GM06990 (cell line): ENCODE measurements at regions not wholly inside any gene's neighbourhood (a gene's known extent, or its start where the extent isn't known, plus 50 kb on each side); places are given as distances from the start of the nearest gene placed in this dataset.

Experiments used
- DNase-seq: peaks from one replicate; pipeline ENCODE4 v3.0.0-alpha.2; 2011; ENCODE audit not compliant: insufficient read length; ENCODE audit errors: extremely low read depth
- H3K27me3 ChIP-seq: replicated peaks from 2 replicates; pipeline ENCODE4 v1.6.0; 2011; ENCODE audit warnings: low read length; ENCODE audit not compliant: control insufficient read depth, insufficient read depth
- H3K36me3 ChIP-seq: 2 replicates; pipeline ENCODE4 v1.5.1; 2011; ENCODE audit warnings: low read length; ENCODE audit not compliant: control insufficient read depth, insufficient read depth
- H3K4me3 ChIP-seq: replicated peaks from 2 replicates; pipeline ENCODE4 v1.5.1; 2011; ENCODE audit warnings: low read depth, mild to moderate bottlenecking, control low read depth, low read length
- CTCF ChIP-seq: IDR thresholded peaks from 2 replicates; pipeline ENCODE4 v1.5.1; 2011; ENCODE audit warnings: low read length, control low read depth, mild to moderate bottlenecking, inconsistent platforms; ENCODE audit not compliant: insufficient read depth, poor library complexity, severe bottlenecking

DNA sequence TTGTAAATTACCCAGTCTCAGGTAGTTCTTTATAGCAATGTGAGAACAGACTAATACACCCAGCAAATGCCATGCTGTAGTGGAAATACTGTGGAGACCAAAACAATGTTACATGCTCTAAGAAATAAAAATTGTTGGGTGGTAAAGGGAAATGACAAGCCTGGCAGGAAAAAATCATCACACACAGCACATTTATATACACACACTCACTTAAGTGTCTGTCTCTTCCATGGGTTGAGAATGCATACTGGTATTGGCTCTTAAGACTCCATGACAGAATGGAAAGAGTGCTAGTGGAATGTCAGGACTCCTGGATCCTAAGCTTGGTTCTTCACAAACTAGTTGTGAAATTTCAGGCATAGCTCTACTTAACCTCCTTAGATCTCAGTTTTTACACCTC, 343.0 kb downstream of the CD83 start:
- Histone ChIP-seq H3K27me3 (no peaks in the 10 kb centered on the region; the same call in 1 of the 2 replicates), H3K4me3 (no peak overlapping the region), H3K36me3 (no peaks in the 10 kb centered on the region)
- TF ChIP-seq CTCF: no peak
- DNase-seq: no peak

GRCh38 chr6:14462135-14462534, 344.6 kb downstream of the CD83 start:
- TF ChIP-seq CTCF: no peak
- H3K4me3 ChIP-seq: no peak overlapping the region
- no peak for DNase-seq
- no peaks in the 10 kb centered on the region; the same call in 1 of the 2 replicates for H3K27me3 ChIP-seq
- no peaks in the 10 kb centered on the region for H3K36me3 ChIP-seq

DNA sequence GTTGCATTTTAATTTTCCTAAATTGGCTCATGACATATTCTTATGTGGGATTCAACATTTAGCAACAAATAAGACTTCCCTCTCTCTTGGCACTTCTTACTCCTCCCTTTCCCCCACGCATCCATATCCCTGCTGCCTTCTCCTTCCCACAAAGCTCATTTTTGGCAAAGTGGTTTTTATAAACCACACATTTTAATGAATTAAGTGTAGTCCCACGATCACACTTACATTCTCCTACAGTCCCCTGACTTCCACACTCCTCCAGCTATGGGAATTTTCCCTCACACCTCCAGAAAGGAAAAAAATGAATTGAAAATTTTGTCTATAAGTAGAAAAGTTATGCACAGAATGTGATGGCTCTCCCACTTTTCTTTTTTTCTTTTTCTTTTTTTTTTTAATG, 345.0 kb downstream of the CD83 start:
- TF ChIP-seq CTCF: no peak
- DNase-seq: no peak
- no peaks in the 10 kb centered on the region; the same call in 1 of the 2 replicates for H3K27me3 ChIP-seq
- H3K36me3 ChIP-seq: no peaks in the 10 kb centered on the region
- no peak overlapping the region for H3K4me3 ChIP-seq

GRCh38 chr6:14463110-14463509, 345.5 kb downstream of the CD83 start:
- Histone ChIP-seq H3K36me3 (no peaks in the 10 kb centered on the region), H3K4me3 (no peak overlapping the region)
- no peak for TF ChIP-seq CTCF

GRCh38 chr6:14464055-14464454, 346.5 kb downstream of the CD83 start:
- Histone ChIP-seq H3K27me3 (no peaks in the 10 kb centered on the region; the same call in 1 of the 2 replicates), H3K36me3 (no peaks in the 10 kb centered on the region), H3K4me3 (no peak overlapping the region)
- DNase-seq: no peak
- no peak for TF ChIP-seq CTCF

More at GRCh38 chr6:14463110-14463509, 345.5 kb downstream of the CD83 start:
- no peak for DNase-seq
- H3K27me3 ChIP-seq: no peaks in the 10 kb centered on the region; the same call in 1 of the 2 replicates

DNA sequence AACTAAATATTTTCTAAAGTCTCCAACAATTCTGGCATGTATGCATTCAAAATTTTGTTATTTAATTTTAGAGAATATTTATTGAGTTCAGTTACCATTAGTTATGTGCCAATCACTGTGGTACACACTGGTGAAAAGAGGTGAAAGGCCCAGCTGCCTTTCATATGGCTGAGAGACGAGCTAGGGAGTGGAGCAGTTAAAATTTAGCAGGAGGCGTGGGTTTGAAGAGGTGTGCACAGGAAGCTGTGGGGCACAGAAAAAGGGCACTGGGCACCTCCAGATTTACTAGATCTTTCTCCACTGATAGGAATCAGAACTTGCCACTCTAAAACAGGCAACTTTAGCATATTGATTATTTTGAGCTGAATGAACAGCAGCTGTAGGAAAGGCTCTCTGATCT, 347.1 kb downstream of the CD83 start:
- no peak for TF ChIP-seq CTCF
- H3K36me3 ChIP-seq: no peaks in the 10 kb centered on the region
- no peak for DNase-seq
- no peaks in the 10 kb centered on the region for H3K27me3 ChIP-seq
- H3K4me3 ChIP-seq: no peak overlapping the region
